Fibroblast of lung (primary cell): ENCODE measurements at regions not wholly inside any gene's neighbourhood (a gene's known extent, or its start where the extent isn't known, plus 50 kb on each side); places are given as distances from the start of the nearest gene placed in this dataset.

Source experiments
- DNase-seq, 2 donors: peaks; one replicate each; pipeline versions ENCODE4 v3.0.0 to v3.0.0-alpha.2; 2010; ENCODE audit warnings: low read depth in 2 of 2
- H2AFZ ChIP-seq: 2 replicates; pipeline ENCODE4 v1.5.1; 2012; ENCODE audit warnings: low read length, control low read depth, inconsistent platforms
- H3K27ac ChIP-seq: 2 replicates; pipeline ENCODE4 v1.5.1; 2011; ENCODE audit warnings: low read length, control low read depth; ENCODE audit not compliant: insufficient read depth
- H3K27me3 ChIP-seq: 2 replicates; pipeline ENCODE4 v1.5.1; 2011; ENCODE audit warnings: mild to moderate bottlenecking, low read length; ENCODE audit not compliant: control insufficient read depth, insufficient read depth
- H3K36me3 ChIP-seq: 2 replicates; pipeline ENCODE4 v1.5.1; 2011; ENCODE audit warnings: low read length; ENCODE audit not compliant: control insufficient read depth, insufficient read depth
- H3K4me1 ChIP-seq: 2 replicates; pipeline ENCODE4 v1.5.1; 2011; ENCODE audit warnings: low read length; ENCODE audit not compliant: control insufficient read depth, insufficient read depth; ENCODE audit errors: extremely low read depth
- H3K4me2 ChIP-seq: 2 replicates; pipeline ENCODE4 v1.5.1; 2011; ENCODE audit warnings: low read length, control low read depth; ENCODE audit not compliant: insufficient read depth; ENCODE audit errors: extremely low read depth
- H3K4me3 ChIP-seq, 4 experiments: fragments of 200-600 bp in 1 of 4; sonication (generic) in 1 of 4; replicated peaks in 1 of 4; 2 replicates each; pipeline ENCODE4 v1.5.1; 2011 to 2016; ENCODE audit warnings: low read length in 4 of 4, low read depth in 3 of 4, mild to moderate bottlenecking in 3 of 4, control low read depth in 2 of 4, inconsistent platforms in 1 of 4, mixed read lengths in 1 of 4; ENCODE audit not compliant: insufficient read depth in 1 of 4; ENCODE audit errors: control extremely low read depth in 1 of 4
- H3K79me2 ChIP-seq: 2 replicates; pipeline ENCODE4 v1.5.1; 2012; ENCODE audit warnings: mild to moderate bottlenecking, low read length, inconsistent platforms; ENCODE audit not compliant: control insufficient read depth, insufficient read depth
- H3K9ac ChIP-seq: 2 replicates; pipeline ENCODE4 v1.5.1; 2011; ENCODE audit warnings: mild to moderate bottlenecking, low read length, control low read depth; ENCODE audit not compliant: insufficient read depth
- H3K9me3 ChIP-seq: 2 replicates; pipeline ENCODE4 v1.5.1; 2012; ENCODE audit warnings: low read depth, low read length; ENCODE audit not compliant: control insufficient read depth, insufficient read depth
- H4K20me1 ChIP-seq: 2 replicates; pipeline ENCODE4 v1.5.1; 2011; ENCODE audit warnings: low read length; ENCODE audit not compliant: control insufficient read depth, insufficient read depth; ENCODE audit errors: extremely low read depth
- EZH2 ChIP-seq: IDR thresholded peaks from 2 replicates; pipeline ENCODE4 v1.5.1; 2012; ENCODE audit warnings: low read length, control low read depth, mild to moderate bottlenecking; ENCODE audit errors: missing control alignments
- TF ChIP-seq, protein P1 (sequence below), 2 donors: IDR thresholded peaks in 1 of 2; conservative IDR thresholded peaks in 1 of 2; 1 replicate in 1 of 2; 2 replicates in 1 of 2; pipeline ENCODE4 v1.5.1; 2011 to 2012; ENCODE audit warnings: low read length in 2 of 2, control low read depth in 1 of 2, inconsistent platforms in 1 of 2, low read depth in 1 of 2, mild to moderate bottlenecking in 1 of 2

DNA sequence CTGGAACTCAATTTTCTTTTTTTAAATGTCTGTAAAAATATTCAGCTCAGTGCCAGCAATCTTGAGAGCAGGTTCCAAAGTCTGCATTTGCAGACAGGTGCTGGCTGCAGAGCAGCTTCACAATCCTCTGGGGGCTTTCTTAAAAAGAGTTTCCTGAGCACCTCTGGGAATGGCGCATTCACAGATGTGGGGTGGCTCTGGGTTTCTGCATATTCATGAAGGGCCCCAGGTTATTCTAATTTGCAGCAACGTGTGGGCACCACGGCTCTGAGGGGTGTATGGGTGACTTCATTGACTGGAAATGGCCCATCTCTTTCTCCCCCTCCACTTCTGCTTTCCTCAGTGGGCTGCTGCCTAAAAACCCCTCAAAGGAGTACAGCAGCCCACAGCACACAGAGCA is 225.0 kb upstream of the APCDD1 start:
- no peak overlapping the region for H3K4me2 ChIP-seq
- no peaks in the 10 kb centered on the region for H3K36me3 ChIP-seq
- H3K27me3 ChIP-seq, result no peaks in the 10 kb centered on the region
- DNase-seq, result no peak
- TF ChIP-seq, protein P1, sequence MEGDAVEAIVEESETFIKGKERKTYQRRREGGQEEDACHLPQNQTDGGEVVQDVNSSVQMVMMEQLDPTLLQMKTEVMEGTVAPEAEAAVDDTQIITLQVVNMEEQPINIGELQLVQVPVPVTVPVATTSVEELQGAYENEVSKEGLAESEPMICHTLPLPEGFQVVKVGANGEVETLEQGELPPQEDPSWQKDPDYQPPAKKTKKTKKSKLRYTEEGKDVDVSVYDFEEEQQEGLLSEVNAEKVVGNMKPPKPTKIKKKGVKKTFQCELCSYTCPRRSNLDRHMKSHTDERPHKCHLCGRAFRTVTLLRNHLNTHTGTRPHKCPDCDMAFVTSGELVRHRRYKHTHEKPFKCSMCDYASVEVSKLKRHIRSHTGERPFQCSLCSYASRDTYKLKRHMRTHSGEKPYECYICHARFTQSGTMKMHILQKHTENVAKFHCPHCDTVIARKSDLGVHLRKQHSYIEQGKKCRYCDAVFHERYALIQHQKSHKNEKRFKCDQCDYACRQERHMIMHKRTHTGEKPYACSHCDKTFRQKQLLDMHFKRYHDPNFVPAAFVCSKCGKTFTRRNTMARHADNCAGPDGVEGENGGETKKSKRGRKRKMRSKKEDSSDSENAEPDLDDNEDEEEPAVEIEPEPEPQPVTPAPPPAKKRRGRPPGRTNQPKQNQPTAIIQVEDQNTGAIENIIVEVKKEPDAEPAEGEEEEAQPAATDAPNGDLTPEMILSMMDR (conservative IDR thresholded peaks at IDR 0.05 in 1 of 2, IDR thresholded peaks at IDR 0.05 in 1 of 2; ENCODE audit: low read depth in 1 of 2, low read length in 2 of 2), result no peak
- no peak for TF ChIP-seq EZH2
- no peak overlapping the region for H3K27ac ChIP-seq
- H3K9ac ChIP-seq, result no peak overlapping the region
- H3K9me3 ChIP-seq, result no peaks in the 10 kb centered on the region
- no peak overlapping the region for H3K4me3 ChIP-seq
- H3K79me2 ChIP-seq, result no peaks in the 10 kb centered on the region
- H3K4me1 ChIP-seq, result no peaks in the 10 kb centered on the region
- no peaks in the 10 kb centered on the region for H4K20me1 ChIP-seq
- H2AFZ ChIP-seq, result no peak overlapping the region

DNA sequence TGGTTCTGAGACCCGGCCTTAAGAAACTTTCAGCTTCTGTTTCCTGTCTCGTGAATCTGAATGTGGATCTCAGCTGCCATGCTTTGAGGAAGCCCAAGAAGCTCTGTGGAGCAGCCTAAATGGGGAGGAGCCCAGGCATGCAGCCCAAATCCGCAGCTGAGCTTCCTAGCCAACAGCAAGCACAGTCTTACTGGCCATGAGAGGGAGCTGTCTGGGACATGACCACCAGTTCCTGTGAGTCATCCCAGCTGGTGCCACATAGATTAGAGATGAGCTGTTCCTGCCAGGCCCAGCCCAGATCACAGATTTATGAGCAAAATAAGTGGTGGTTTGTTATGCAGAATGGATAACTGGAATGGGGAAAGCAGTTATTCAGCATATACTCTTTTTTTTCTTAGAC is 224.4 kb upstream of the APCDD1 start:
- DNase-seq, result peak; percentile 88 to 95
- Histone ChIP-seq H3K4me2 (no peak overlapping the region), H2AFZ (no peak overlapping the region), H3K9me3 (no peaks in the 10 kb centered on the region), H3K79me2 (no peaks in the 10 kb centered on the region), H3K4me3 (no peak overlapping the region), H3K27ac (no peak overlapping the region), H3K4me1 (no peaks in the 10 kb centered on the region), H4K20me1 (no peaks in the 10 kb centered on the region), H3K9ac (no peak overlapping the region), H3K36me3 (no peaks in the 10 kb centered on the region), H3K27me3 (no peaks in the 10 kb centered on the region)
- no peak for TF ChIP-seq EZH2
- TF ChIP-seq, protein P1 (conservative IDR thresholded peaks at IDR 0.05 in 1 of 2, IDR thresholded peaks at IDR 0.05 in 1 of 2; ENCODE audit: low read depth in 1 of 2, low read length in 2 of 2), result peak; percentile 16 to 20

DNA sequence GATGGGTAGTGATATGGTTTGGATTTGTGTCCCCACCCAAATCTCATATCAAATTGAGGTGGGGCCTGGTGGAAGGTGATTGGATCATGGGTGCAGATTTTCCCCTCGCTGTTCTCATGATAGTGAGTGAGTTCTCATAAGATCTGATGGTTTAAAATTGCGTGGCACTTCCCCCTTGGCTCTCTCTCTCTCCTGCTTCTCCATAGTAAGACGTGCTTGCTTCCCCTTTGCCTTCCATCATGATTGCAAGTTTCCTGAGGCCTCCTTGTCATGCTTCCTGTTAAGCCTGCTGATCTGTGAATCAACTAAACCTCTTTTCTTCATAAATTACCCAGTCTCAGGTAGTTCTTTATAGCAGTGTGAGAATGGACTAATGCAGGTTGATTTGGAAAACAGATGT is 223.2 kb upstream of the APCDD1 start:
- Histone ChIP-seq H3K4me2 (no peak overlapping the region), H3K36me3 (no peaks in the 10 kb centered on the region), H3K4me3 (no peak overlapping the region), H3K9ac (no peak overlapping the region), H3K27me3 (no peaks in the 10 kb centered on the region), H3K79me2 (no peaks in the 10 kb centered on the region), H3K4me1 (no peaks in the 10 kb centered on the region), H2AFZ (no peak overlapping the region), H4K20me1 (no peaks in the 10 kb centered on the region), H3K27ac (no peak overlapping the region), H3K9me3 (no peaks in the 10 kb centered on the region)
- TF ChIP-seq, protein P1 (conservative IDR thresholded peaks at IDR 0.05 in 1 of 2, IDR thresholded peaks at IDR 0.05 in 1 of 2; ENCODE audit: low read depth in 1 of 2, low read length in 2 of 2), result no peak
- TF ChIP-seq EZH2, result no peak
- DNase-seq, result no peak
